ENCODE measurements at regions not wholly inside any gene's neighbourhood (a gene's known extent, or its start where the extent isn't known, plus 50 kb on each side); places are given as distances from the start of the nearest gene placed in this dataset.

DNA sequence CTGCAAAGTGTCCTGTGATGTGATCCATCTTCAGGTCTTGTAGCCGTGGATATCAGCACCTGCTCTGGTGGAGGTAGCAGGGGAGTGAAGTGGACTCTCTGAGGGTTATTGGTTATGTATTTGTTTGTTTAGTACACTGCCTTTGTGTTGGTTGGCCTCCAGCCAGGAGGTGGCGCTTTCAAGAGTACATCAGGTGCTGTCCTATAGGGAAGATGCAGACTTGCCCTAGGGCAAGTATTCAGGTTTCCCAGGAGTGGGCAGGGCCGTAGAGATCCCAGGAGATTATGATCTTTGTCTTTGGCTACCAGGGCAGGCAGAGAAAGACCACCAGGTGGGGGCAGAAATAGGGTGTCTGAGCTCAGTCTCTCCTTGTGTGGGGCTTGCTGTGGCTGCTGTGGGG lies 411.8 kb downstream of the SOX11 start:
- TF ChIP-seq, protein P1, sequence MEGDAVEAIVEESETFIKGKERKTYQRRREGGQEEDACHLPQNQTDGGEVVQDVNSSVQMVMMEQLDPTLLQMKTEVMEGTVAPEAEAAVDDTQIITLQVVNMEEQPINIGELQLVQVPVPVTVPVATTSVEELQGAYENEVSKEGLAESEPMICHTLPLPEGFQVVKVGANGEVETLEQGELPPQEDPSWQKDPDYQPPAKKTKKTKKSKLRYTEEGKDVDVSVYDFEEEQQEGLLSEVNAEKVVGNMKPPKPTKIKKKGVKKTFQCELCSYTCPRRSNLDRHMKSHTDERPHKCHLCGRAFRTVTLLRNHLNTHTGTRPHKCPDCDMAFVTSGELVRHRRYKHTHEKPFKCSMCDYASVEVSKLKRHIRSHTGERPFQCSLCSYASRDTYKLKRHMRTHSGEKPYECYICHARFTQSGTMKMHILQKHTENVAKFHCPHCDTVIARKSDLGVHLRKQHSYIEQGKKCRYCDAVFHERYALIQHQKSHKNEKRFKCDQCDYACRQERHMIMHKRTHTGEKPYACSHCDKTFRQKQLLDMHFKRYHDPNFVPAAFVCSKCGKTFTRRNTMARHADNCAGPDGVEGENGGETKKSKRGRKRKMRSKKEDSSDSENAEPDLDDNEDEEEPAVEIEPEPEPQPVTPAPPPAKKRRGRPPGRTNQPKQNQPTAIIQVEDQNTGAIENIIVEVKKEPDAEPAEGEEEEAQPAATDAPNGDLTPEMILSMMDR (IDR thresholded peaks at IDR 0.05; ENCODE audit: insufficient read depth, low read length, missing control alignments): no peak
- CTCF ChIA-PET: no interaction called here
- no peak overlapping the region for H3K4me3 ChIP-seq (ENCODE audit: low read depth, low read length)
- POLR2A ChIA-PET: no interaction called here
- DNase-seq (ENCODE audit: low read depth, low spot score): no peak

DNA sequence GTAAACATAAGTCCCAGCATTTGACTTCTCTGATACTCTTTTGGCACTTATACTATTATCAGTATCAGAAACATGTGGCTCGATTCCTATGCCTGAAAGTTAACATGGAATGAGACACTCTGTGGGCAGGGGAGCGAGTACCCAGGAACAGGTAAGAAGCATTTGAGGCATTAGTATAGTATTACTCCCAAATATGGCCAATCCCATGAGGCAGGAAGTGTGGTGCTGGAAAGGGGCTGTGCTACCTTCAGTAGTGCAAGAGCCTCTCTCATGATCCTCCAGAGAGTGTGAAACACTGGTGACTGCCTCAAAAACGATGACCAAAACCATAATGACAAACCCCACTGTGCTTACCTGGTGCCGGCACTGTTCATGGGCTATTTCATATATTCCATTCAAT lies 415.1 kb downstream of the SOX11 start:
- ChIA-PET CTCF (no interaction called here), POLR2A (no interaction called here)
- TF ChIP-seq, protein P1 (IDR thresholded peaks at IDR 0.05; ENCODE audit: insufficient read depth, low read length, missing control alignments): no peak

DNA sequence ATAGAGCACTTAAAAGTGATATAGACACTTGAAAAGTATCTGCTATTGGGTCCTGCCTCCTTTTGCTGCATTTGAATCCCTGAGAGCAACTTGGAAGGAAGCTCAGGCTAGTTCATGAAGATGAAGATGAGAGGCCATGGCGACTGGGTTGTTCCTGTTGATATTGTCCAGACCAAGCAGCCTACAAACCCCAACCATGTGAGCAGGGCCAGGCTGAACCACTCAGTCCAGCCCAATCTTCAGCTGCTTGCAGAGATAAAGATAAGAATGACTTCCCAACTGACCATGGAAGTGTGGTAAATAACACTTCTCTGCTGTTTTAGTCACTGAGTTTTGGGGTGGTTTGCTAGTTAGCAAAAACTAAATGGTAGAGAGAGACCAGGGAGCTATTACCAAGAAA lies 417.6 kb downstream of the SOX11 start:
- DNase-seq (ENCODE audit: low read depth, low spot score): no peak
- H3K4me3 ChIP-seq (ENCODE audit: low read depth, low read length): no peak overlapping the region
- CTCF ChIA-PET: no interaction called here
- POLR2A ChIA-PET: no interaction called here
- TF ChIP-seq, protein P1 (IDR thresholded peaks at IDR 0.05; ENCODE audit: insufficient read depth, low read length, missing control alignments): no peak

More for the DNA sequence above, 415.1 kb downstream of the SOX11 start:
- no peak for DNase-seq (ENCODE audit: low read depth, low spot score)
- H3K4me3 ChIP-seq (ENCODE audit: low read depth, low read length): no peak overlapping the region

DNA sequence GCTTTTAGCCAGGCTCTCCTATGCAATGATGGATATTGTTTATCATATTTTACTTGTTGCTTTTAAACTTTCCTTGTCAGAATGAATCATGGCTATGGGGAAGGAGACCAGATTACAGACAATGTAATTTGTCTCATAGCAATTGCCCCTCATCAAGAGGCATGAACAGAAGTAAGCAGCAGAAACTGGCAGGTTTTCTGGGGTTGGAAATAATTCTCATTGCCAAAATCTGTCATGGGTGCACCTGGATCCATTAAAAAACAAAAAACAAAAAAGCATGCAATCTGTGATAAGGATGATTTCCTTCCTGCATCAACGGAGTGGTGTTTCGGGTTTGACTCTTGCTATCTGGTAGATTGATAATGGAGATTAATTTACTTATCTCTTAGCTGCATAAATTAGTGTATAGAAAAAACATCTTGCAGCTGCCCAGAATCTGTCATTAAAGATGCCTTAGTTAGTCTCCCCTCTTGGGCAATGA lies 419.6 kb downstream of the SOX11 start:
- DNase-seq (ENCODE audit: low read depth, low spot score): no peak
- ChIA-PET CTCF (no interaction called here), POLR2A (no interaction called here)
- H3K4me3 ChIP-seq (ENCODE audit: low read depth, low read length): no peak overlapping the region
- TF ChIP-seq, protein P1 (IDR thresholded peaks at IDR 0.05; ENCODE audit: insufficient read depth, low read length, missing control alignments): no peak

DNA sequence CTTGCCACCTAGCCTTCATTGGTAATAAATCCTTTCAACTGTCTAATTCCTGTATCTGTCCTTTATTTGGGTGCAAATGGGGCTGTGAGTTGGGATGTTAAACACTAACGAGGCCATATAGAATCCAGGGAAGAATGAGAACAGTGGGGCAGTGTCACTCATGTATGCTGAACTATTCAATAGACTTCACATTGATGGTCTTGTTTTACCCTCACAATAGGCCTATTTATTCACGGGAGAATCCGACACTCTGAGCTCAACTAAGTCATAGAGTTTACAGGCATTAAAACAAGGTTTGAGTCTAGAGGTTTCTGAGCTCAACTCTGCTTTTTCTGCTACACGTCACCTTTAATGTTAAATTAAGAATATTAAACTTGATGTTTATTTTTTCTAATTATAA lies 421.6 kb downstream of the SOX11 start:
- no peak for DNase-seq (ENCODE audit: low read depth, low spot score)
- H3K4me3 ChIP-seq (ENCODE audit: low read depth, low read length): no peak overlapping the region
- ChIA-PET POLR2A (interaction anchor here (0.6 kb wide), 1 partner anchor 12 kb away, joined by 3 read pairs; no protein-coding TSS in a partner anchor), CTCF (no interaction called here)
- TF ChIP-seq, protein P1 (IDR thresholded peaks at IDR 0.05; ENCODE audit: insufficient read depth, low read length, missing control alignments): no peak

DNA sequence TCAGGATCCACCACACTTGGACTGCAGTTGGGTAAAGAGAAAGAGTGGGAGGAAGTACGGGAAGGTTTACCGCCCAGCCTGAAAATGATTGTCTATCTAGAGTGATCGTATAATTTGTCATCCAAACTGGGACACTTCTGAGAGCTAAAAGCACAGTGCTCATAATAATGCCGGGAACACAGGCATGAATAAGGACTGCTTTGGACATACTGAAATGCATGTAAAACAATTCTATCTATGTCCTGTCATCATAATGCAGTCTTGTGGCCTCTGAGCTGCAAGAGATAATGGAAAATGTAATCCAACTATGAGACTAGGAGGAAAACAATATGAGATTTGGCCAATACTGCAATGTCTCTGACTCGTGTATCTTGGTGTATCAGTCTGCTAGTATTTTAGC lies 435.5 kb downstream of the SOX11 start:
- TF ChIP-seq, protein P1 (IDR thresholded peaks at IDR 0.05; ENCODE audit: insufficient read depth, low read length, missing control alignments): no peak
- no peak overlapping the region for H3K4me3 ChIP-seq (ENCODE audit: low read depth, low read length)
- no peak for DNase-seq (ENCODE audit: low read depth, low spot score)
- ChIA-PET CTCF (no interaction called here), POLR2A (no interaction called here)
